GM19239 (cell line): ENCODE measurements at regions not wholly inside any gene's neighbourhood (a gene's known extent, or its start where the extent isn't known, plus 50 kb on each side); places are given as distances from the start of the nearest gene placed in this dataset.

Experiments used
- DNase-seq: peaks from one replicate; pipeline ENCODE4 v3.0.0; 2011; ENCODE audit warnings: low spot score; ENCODE audit not compliant: insufficient read length
- FAIRE-seq: peaks from 2 replicates; lab custom pipeline; 2011; peaks lifted over from hg19 to GRCh38; lab: Jason Lieb, UNC

- DNase-seq (no peak), FAIRE-seq (no peak)
Observed at GRCh38 chr12:85720308-85721033, 115.7 kb downstream of the RASSF9 start.

- no peak for FAIRE-seq
- DNase-seq, result no peak
Observed at GRCh38 chr12:85725991-85726390, 110.2 kb downstream of the RASSF9 start.

- DNase-seq, result no peak
- FAIRE-seq, result no peak
Observed at GRCh38 chr12:85733221-85733840, 102.9 kb downstream of the RASSF9 start.

GRCh38 chr12:85733984-85734383 is 102.2 kb downstream of the RASSF9 start:
- FAIRE-seq (no peak), DNase-seq (no peak)

- no peak for DNase-seq
- no peak for FAIRE-seq
Observed at GRCh38 chr12:85740186-85740585, 96.0 kb downstream of the RASSF9 start.

GRCh38 chr12:85741046-85741445 is 95.2 kb downstream of the RASSF9 start:
- no peak for DNase-seq
- FAIRE-seq, result no peak

GRCh38 chr12:85747941-85748495 is 88.2 kb downstream of the RASSF9 start:
- no peak for DNase-seq
- no peak for FAIRE-seq
